ENCODE measurements at regions not wholly inside any gene's neighbourhood (a gene's known extent, or its start where the extent isn't known, plus 50 kb on each side); places are given as distances from the start of the nearest gene placed in this dataset.

DNA sequence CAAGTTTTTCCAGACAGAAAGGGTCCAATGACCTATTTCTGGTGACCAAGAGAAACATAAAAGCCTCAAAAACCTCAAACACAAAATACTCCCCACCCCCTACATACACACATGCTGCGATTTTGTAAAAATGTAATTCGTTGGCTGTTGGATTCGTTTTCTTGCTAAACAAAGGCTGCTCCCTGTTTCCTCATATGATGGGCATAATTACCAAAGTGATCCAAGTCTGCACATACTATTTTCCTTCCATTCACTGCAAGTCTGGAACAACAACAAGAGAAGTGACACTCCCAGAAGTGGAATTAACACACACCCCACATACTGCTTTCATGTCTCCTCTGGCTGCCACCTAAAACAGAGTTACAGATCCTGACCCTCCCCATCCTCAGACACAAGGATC is 131.9 kb downstream of the RAP2A start (continued):
- no peak for TF ChIP-seq NFYB (CRISPR knock-in tag; conservative IDR thresholded peaks at IDR 0.05; ENCODE audit: low read depth)
- TF ChIP-seq, protein P1, sequence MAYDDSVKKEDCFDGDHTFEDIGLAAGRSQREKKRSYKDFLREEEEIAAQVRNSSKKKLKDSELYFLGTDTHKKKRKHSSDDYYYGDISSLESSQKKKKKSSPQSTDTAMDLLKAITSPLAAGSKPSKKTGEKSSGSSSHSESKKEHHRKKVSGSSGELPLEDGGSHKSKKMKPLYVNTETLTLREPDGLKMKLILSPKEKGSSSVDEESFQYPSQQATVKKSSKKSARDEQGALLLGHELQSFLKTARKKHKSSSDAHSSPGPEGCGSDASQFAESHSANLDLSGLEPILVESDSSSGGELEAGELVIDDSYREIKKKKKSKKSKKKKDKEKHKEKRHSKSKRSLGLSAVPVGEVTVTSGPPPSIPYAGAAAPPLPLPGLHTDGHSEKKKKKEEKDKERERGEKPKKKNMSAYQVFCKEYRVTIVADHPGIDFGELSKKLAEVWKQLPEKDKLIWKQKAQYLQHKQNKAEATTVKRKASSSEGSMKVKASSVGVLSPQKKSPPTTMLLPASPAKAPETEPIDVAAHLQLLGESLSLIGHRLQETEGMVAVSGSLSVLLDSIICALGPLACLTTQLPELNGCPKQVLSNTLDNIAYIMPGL (CRISPR knock-in tag; IDR thresholded peaks at IDR 0.05) = no peak

DNA sequence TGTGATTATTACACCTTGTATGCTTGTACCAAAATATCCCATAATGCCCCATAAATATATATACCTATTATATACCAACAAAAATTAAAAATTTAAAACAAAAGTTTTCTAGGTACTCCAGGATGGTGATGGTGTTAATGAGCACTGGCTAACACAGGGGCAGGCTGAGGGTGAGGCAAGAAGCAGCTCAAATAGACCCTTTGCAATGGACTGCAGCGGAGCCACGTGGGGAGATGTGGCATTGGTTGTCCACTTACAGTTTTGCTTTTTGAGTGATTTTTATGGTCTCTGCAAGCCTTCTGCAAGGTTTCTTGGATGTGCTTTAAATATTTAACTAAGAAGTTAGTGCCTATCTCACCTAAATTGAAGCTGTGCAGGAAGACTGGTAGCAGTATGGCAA is 132.9 kb downstream of the RAP2A start:
- H3K4me1 Mint-ChIP-seq = peaks cover 31% of the 10 kb centered on the region
- no peak for TF ChIP-seq TCF7 (CRISPR knock-in tag; IDR thresholded peaks at IDR 0.05; ENCODE audit: low read depth)
- TF ChIP-seq, protein P2, sequence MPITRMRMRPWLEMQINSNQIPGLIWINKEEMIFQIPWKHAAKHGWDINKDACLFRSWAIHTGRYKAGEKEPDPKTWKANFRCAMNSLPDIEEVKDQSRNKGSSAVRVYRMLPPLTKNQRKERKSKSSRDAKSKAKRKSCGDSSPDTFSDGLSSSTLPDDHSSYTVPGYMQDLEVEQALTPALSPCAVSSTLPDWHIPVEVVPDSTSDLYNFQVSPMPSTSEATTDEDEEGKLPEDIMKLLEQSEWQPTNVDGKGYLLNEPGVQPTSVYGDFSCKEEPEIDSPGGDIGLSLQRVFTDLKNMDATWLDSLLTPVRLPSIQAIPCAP (CRISPR knock-in tag; IDR thresholded peaks at IDR 0.05) = no peak
- no peak for TF ChIP-seq SMAD4 (CRISPR knock-in tag; IDR thresholded peaks at IDR 0.05)
- no peak for TF ChIP-seq MYBL2 (CRISPR knock-in tag; IDR thresholded peaks at IDR 0.05)
- TF ChIP-seq NFATC4 (CRISPR knock-in tag; IDR thresholded peaks at IDR 0.05) = no peak
- no peaks in the 10 kb centered on the region for H3K9me3 Mint-ChIP-seq
- no peak overlapping the region for H3K4me3 Mint-ChIP-seq
- ATAC-seq = no peak
- ChIA-PET POLR2A (no interaction called here), CTCF (no interaction called here)
- H3K36me3 Mint-ChIP-seq = no peaks in the 10 kb centered on the region
- no peak overlapping the region for H3K27ac Mint-ChIP-seq
- H3K27me3 Mint-ChIP-seq (ENCODE audit: low read depth) = no peaks in the 10 kb centered on the region
- no peak for DNase-seq (ENCODE audit: low spot score)

DNA sequence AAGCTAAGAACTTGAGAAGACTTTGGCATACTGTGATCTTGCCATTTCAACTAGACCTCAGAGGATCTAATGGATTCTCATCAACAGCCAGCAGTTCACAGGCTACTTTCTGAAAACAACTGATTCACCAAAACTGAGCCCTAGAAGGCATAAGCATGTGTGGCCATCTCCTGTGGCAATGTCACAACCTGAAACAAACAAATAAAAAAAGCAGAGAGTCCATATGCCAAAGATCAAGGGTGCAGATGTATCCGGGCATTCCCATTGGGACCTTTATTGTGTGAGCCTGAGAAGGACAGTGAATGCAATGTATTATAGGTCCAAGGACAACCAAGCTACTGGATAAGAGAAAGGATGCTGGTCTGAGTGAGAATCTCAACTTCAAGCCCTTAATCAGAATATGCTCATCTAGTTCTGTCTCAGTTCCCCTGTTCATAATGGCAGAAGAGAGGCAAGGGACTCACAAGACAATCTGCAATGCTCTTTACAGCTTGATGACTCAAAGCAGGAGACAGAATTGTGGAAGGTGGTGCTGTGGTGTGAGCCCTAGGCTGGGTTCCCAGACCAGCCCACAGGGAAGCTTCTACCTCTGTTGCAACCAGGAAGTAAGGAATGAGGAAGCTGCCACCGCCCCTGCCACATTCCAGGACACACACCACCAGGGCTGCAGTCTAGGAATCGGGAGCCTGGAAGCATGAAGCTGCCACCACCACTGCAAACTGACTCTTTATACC is 133.7 kb downstream of the RAP2A start:
- TF ChIP-seq, protein P3, sequence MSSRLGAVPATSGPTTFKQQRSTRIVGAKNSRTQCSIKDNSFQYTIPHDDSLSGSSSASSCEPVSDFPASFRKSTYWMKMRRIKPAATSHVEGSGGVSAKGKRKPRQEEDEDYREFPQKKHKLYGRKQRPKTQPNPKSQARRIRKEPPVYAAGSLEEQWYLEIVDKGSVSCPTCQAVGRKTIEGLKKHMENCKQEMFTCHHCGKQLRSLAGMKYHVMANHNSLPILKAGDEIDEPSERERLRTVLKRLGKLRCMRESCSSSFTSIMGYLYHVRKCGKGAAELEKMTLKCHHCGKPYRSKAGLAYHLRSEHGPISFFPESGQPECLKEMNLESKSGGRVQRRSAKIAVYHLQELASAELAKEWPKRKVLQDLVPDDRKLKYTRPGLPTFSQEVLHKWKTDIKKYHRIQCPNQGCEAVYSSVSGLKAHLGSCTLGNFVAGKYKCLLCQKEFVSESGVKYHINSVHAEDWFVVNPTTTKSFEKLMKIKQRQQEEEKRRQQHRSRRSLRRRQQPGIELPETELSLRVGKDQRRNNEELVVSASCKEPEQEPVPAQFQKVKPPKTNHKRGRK (CRISPR knock-in tag; IDR thresholded peaks at IDR 0.05; ENCODE audit: borderline replicate concordance) = no peak
- TF ChIP-seq, protein P4, sequence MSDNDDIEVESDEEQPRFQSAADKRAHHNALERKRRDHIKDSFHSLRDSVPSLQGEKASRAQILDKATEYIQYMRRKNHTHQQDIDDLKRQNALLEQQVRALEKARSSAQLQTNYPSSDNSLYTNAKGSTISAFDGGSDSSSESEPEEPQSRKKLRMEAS (CRISPR knock-in tag; IDR thresholded peaks at IDR 0.05) = no peak
- no peak for TF ChIP-seq TEAD4 (CRISPR knock-in tag; IDR thresholded peaks at IDR 0.05)
- TF ChIP-seq, protein P5, sequence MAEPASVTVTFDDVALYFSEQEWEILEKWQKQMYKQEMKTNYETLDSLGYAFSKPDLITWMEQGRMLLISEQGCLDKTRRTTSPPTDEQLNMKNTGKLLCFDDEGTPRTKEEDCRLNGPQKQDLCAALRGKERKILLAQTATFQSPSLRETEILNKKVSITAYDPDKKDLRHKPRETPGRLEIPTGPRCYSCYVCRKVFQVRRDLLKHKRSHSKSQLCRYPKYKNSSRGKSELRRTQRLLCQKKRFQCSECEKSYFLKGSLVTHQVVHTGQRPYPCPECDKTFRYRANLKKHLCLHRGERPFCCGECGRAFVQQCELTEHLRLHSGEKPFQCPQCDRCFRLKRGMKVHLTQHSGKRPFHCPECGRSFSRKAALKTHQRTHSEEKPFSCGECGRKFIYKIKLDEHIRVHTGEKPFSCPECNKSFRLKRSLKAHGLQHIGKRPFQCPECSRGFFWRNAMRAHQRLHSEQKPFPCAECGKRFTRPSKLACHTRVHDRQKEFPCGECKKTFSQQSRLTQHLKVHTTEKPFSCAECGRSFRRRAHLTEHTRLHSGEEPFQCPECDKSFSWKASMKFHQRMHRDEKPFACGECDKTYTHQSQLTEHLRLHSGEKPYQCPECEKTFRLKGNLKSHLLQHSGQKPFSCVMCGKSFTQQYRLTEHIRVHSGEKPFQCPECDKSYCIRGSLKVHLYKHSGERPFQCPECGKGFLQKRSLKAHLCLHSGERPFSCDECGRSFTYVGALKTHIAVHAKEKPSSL (CRISPR knock-in tag; conservative IDR thresholded peaks at IDR 0.05) = no peak
- DNase-seq (ENCODE audit: low spot score) = no peak
- H3K4me3 Mint-ChIP-seq = no peak overlapping the region
- peak; percentile 71 for ATAC-seq
- no peak overlapping the region for H3K27ac Mint-ChIP-seq
- H3K4me1 Mint-ChIP-seq = peaks cover 31% of the 10 kb centered on the region
- CTCF ChIA-PET = interaction anchor here (0.7 to 1.1 kb wide), 2 partner anchors 63 to 134 kb away, joined by 3 read pairs; partner anchors contain the start of gene RAP2A
- POLR2A ChIA-PET = no interaction called here
- no peaks in the 10 kb centered on the region for H3K27me3 Mint-ChIP-seq (ENCODE audit: low read depth)
- H3K36me3 Mint-ChIP-seq = no peaks in the 10 kb centered on the region
- H3K9me3 Mint-ChIP-seq = no peaks in the 10 kb centered on the region

DNA sequence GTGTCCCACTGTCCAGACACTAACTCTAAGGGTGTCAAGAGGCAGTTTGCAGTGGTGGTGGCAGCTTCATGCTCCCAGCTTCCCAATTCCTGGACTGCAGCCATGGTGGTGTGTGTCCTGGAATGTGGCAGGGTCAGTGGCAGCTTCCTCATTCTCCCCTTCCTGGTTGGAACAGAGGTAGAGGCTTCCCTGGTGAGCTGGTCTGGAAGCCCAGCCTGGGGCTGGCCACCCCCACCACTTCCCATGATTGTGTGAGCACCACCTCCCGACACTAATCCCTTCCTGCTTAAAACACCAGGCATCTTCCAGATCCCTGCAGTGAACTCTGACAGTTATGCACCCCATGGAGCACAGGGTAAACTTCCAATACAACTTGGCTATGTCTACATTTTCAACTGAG is 134.9 kb downstream of the RAP2A start:
- no peak overlapping the region for H3K27ac Mint-ChIP-seq
- ChIA-PET CTCF (interaction anchor here (1.1 kb wide), 1 partner anchor 135 kb away, joined by 3 read pairs; the partner anchor contains the start of gene RAP2A), POLR2A (no interaction called here)
- peaks cover 35% of the 10 kb centered on the region for H3K4me1 Mint-ChIP-seq
- no peak for DNase-seq (ENCODE audit: low spot score)
- no peaks in the 10 kb centered on the region for H3K9me3 Mint-ChIP-seq
- TF ChIP-seq ZNF423 (CRISPR knock-in tag; IDR thresholded peaks at IDR 0.05) (peak; percentile 75), ETV6 (CRISPR knock-in tag; IDR thresholded peaks at IDR 0.05) (peak; percentile 63; the same call in 1 of the 2 replicates), CBFB (CRISPR knock-in tag; IDR thresholded peaks at IDR 0.05; ENCODE audit: low read depth) (no peak), IRF2 (CRISPR knock-in tag; IDR thresholded peaks at IDR 0.05; ENCODE audit: borderline replicate concordance, low read depth) (no peak)
- TF ChIP-seq, protein P6, sequence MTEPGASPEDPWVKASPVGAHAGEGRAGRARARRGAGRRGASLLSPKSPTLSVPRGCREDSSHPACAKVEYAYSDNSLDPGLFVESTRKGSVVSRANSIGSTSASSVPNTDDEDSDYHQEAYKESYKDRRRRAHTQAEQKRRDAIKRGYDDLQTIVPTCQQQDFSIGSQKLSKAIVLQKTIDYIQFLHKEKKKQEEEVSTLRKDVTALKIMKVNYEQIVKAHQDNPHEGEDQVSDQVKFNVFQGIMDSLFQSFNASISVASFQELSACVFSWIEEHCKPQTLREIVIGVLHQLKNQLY (CRISPR knock-in tag; IDR thresholded peaks at IDR 0.05) = no peak
- no peak overlapping the region for H3K4me3 Mint-ChIP-seq
- no peaks in the 10 kb centered on the region for H3K36me3 Mint-ChIP-seq
- no peaks in the 10 kb centered on the region for H3K27me3 Mint-ChIP-seq (ENCODE audit: low read depth)
- ATAC-seq = peak; percentile 33
